DOHH2 (cell line): ENCODE measurements at regions not wholly inside any gene's neighbourhood (a gene's known extent, or its start where the extent isn't known, plus 50 kb on each side); places are given as distances from the start of the nearest gene placed in this dataset.

ENCODE experiments used
- EZH2phosphoT487 ChIP-seq: fragments of 200-600 bp; sonication (generic); IDR thresholded peaks from 2 replicates; pipeline ENCODE4 v1.6.1; 2017; ENCODE audit warnings: borderline replicate concordance, mild to moderate bottlenecking, antibody characterized with exemption, low read length, moderate library complexity, mixed read lengths
- TF ChIP-seq, protein P1 (sequence below): fragments of 200-600 bp; sonication (generic); IDR thresholded peaks from one replicate; pipeline ENCODE4 v1.5.1; 2014; ENCODE audit warnings: antibody characterized with exemption, mild to moderate bottlenecking, low read depth, low read length; ENCODE audit not compliant: poor library complexity, severe bottlenecking

DNA sequence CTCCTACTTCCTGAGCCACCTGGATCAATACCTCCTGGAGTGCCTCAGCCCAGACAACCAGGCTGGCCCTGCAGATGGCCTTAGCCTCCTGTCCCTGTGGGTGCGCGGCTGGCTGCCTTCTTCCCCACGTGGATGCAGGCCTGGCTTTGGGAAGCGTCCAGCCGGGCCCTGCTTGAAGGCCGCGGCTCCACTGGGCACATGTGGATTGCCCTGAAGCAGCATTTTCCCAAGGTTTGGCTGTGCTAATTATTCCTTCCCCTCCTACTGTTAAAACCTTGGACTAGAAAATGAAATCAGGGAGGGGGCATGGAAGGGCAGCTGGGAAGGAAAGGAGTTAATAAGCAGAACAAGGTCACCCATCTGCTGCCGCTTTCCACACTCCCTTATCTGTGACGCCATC lies 143.0 kb upstream of the GATA6 start:
- TF ChIP-seq, protein P1, sequence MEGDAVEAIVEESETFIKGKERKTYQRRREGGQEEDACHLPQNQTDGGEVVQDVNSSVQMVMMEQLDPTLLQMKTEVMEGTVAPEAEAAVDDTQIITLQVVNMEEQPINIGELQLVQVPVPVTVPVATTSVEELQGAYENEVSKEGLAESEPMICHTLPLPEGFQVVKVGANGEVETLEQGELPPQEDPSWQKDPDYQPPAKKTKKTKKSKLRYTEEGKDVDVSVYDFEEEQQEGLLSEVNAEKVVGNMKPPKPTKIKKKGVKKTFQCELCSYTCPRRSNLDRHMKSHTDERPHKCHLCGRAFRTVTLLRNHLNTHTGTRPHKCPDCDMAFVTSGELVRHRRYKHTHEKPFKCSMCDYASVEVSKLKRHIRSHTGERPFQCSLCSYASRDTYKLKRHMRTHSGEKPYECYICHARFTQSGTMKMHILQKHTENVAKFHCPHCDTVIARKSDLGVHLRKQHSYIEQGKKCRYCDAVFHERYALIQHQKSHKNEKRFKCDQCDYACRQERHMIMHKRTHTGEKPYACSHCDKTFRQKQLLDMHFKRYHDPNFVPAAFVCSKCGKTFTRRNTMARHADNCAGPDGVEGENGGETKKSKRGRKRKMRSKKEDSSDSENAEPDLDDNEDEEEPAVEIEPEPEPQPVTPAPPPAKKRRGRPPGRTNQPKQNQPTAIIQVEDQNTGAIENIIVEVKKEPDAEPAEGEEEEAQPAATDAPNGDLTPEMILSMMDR = no peak
- no peak for TF ChIP-seq EZH2phosphoT487
